ENCODE measurements at regions not wholly inside any gene's neighbourhood (a gene's known extent, or its start where the extent isn't known, plus 50 kb on each side); places are given as distances from the start of the nearest gene placed in this dataset.

DNA sequence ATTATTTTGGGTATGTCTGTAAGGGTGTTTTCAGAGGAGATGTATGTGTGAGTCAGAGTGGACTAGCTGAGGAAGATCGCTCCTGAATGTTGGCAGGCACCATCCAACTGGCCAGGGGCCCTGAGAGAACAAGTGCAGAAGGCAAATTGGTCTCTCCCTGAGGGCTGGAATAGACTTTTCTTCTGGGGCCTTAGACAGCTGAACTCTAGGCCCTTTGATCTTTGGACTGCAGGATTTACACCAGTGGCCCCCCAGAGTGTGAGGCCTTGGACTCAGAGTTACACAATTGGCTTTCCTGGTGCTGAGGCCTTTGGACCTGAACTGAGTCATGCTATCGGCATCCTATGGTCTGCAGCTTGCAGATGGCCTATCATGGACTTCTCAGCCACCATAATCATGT, 217.2 kb downstream of the REEP3 start:
- TF ChIP-seq EZH2 (IDR thresholded peaks at IDR 0.05; ENCODE audit: borderline replicate concordance, insufficient read depth, low read depth, low read length, poor library complexity, severe bottlenecking) = no peak
- TF ChIP-seq, protein P1, sequence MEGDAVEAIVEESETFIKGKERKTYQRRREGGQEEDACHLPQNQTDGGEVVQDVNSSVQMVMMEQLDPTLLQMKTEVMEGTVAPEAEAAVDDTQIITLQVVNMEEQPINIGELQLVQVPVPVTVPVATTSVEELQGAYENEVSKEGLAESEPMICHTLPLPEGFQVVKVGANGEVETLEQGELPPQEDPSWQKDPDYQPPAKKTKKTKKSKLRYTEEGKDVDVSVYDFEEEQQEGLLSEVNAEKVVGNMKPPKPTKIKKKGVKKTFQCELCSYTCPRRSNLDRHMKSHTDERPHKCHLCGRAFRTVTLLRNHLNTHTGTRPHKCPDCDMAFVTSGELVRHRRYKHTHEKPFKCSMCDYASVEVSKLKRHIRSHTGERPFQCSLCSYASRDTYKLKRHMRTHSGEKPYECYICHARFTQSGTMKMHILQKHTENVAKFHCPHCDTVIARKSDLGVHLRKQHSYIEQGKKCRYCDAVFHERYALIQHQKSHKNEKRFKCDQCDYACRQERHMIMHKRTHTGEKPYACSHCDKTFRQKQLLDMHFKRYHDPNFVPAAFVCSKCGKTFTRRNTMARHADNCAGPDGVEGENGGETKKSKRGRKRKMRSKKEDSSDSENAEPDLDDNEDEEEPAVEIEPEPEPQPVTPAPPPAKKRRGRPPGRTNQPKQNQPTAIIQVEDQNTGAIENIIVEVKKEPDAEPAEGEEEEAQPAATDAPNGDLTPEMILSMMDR (IDR thresholded peaks at IDR 0.05) = no peak
- Histone ChIP-seq H3K4me2 (replicated peaks; ENCODE audit: low read depth, low read length, poor library complexity, severe bottlenecking) (no peak overlapping the region), H3K79me2 (ENCODE audit: control insufficient read depth, insufficient read depth, low read length) (no peaks in the 10 kb centered on the region), H3K4me3 (ENCODE audit: control extremely low read depth in 1 of 5, extremely low read depth in 1 of 5, insufficient read depth in 1 of 5, low read depth in 2 of 5, low read length in 4 of 5) (no peak overlapping the region), H3K27me3 (replicated peaks in 1 of 4; ENCODE audit: control extremely low read depth in 1 of 4, control insufficient read depth in 3 of 4, insufficient read depth in 4 of 4, low read length in 3 of 4) (no peaks in the 10 kb centered on the region), H3K4me1 (ENCODE audit: control insufficient read depth in 2 of 2, insufficient read depth in 2 of 2, low read length in 2 of 2) (no peaks in the 10 kb centered on the region), H3K36me3 (replicated peaks in 1 of 2; ENCODE audit: control extremely low read depth in 1 of 2, control insufficient read depth in 1 of 2, extremely low read depth in 1 of 2, insufficient read depth in 2 of 2, low read length in 1 of 2) (no peaks in the 10 kb centered on the region), H4K20me1 (ENCODE audit: control insufficient read depth, insufficient read depth, low read length, poor library complexity, severe bottlenecking) (no peaks in the 10 kb centered on the region), H3K9me3 (ENCODE audit: control extremely low read depth in 1 of 3, control insufficient read depth in 2 of 3, insufficient read depth in 1 of 3, low read length in 2 of 3) (no peaks in the 10 kb centered on the region), H3K27ac (ENCODE audit: low read length in 2 of 2) (no peak overlapping the region), H2AFZ (ENCODE audit: insufficient read depth, low read depth, low read length, poor library complexity, severe bottlenecking) (no peak overlapping the region), H3K9ac (ENCODE audit: low read length) (no peak overlapping the region)
- no peaks in the 10 kb centered on the region for H3K9me3 Mint-ChIP-seq (ENCODE audit: insufficient read depth)
- H3K27me3 Mint-ChIP-seq = peaks cover 12% of the 10 kb centered on the region
- DNase-seq (no peak), ATAC-seq (ENCODE audit: low read depth) (no peak)
- H3K4me3 Mint-ChIP-seq = no peak overlapping the region
- H3K4me1 Mint-ChIP-seq = no peaks in the 10 kb centered on the region
- POLR2A ChIA-PET = no interaction called here
- H3K27ac Mint-ChIP-seq = no peak overlapping the region
- 100% methylated on average over 2 of the region's 2 CpGs for WGBS (ENCODE audit: insufficient coverage)
- intact Hi-C loops (cut with micrococcal nuclease) = no loop called here
- CTCF ChIA-PET = no interaction called here

DNA sequence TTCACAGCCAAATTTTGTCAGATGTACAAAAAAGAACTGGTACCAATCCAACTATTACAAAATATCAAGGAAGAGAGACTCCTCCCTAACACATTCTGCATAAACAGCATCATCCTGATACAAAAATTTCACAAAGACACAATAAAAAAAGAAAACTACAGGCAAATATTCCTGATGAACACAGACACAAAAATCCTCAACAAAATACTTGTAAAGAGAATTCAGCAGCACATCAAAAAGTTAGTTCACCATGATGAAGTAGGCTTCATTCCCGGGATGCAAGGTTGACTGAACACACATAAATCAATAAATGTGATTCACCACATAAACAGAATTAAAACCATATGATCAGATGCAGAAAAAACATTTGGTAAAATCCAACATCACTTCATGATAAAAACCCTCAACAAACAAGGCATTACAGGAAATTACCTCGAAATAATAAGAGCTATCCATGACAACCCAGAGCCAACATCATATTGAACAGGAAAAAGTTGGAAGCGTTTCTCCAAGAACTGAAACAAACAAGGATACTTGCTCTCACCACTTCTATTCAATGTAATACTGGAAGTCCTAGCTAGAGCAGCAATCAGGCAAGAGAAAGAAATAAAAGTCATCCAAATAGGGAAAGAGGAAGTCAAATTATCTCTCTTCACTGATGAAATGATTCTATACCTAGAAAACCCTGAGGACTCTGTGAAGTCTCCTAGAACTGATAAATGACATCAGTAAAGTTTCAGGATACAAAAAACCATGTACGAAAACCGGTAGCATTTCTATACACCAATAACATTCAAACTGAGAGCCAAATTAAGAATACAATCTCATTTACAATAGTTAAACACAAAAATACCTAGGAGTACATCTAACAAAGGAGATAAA, 223.1 kb downstream of the REEP3 start:
- H3K4me1 ChIP-seq (ENCODE audit: control insufficient read depth in 2 of 2, insufficient read depth in 2 of 2, low read length in 2 of 2) = no peaks in the 10 kb centered on the region
- no peaks in the 10 kb centered on the region for H3K27me3 ChIP-seq (replicated peaks in 1 of 4; ENCODE audit: control extremely low read depth in 1 of 4, control insufficient read depth in 3 of 4, insufficient read depth in 4 of 4, low read length in 3 of 4)
- no peak for DNase-seq
- intact Hi-C loops (cut with micrococcal nuclease) = no loop called here
- 100% methylated on average over 1 of the region's 5 CpGs for WGBS (ENCODE audit: insufficient coverage)
- H3K9me3 ChIP-seq (ENCODE audit: control extremely low read depth in 1 of 3, control insufficient read depth in 2 of 3, insufficient read depth in 1 of 3, low read length in 2 of 3) = no peaks in the 10 kb centered on the region
- ChIA-PET CTCF (no interaction called here), POLR2A (no interaction called here)
- H3K4me3 Mint-ChIP-seq = no peak overlapping the region
- H3K4me1 Mint-ChIP-seq = no peaks in the 10 kb centered on the region
- no peak overlapping the region for H3K27ac Mint-ChIP-seq
- no peak overlapping the region for H3K4me3 ChIP-seq (ENCODE audit: control extremely low read depth in 1 of 5, extremely low read depth in 1 of 5, insufficient read depth in 1 of 5, low read depth in 2 of 5, low read length in 4 of 5)
- no peaks in the 10 kb centered on the region for H4K20me1 ChIP-seq (ENCODE audit: control insufficient read depth, insufficient read depth, low read length, poor library complexity, severe bottlenecking)
- no peaks in the 10 kb centered on the region for H3K9me3 Mint-ChIP-seq (ENCODE audit: insufficient read depth)
- H3K79me2 ChIP-seq (ENCODE audit: control insufficient read depth, insufficient read depth, low read length) = no peaks in the 10 kb centered on the region
- no peaks in the 10 kb centered on the region for H3K36me3 ChIP-seq (replicated peaks in 1 of 2; ENCODE audit: control extremely low read depth in 1 of 2, control insufficient read depth in 1 of 2, extremely low read depth in 1 of 2, insufficient read depth in 2 of 2, low read length in 1 of 2)
- peaks cover 10% of the 10 kb centered on the region for H3K27me3 Mint-ChIP-seq
- no peak overlapping the region for H3K4me2 ChIP-seq (replicated peaks; ENCODE audit: low read depth, low read length, poor library complexity, severe bottlenecking)
- no peak for ATAC-seq (ENCODE audit: low read depth)
- no peak overlapping the region for H3K9ac ChIP-seq (ENCODE audit: low read length)
- TF ChIP-seq, protein P1 (IDR thresholded peaks at IDR 0.05) = no peak
- TF ChIP-seq EZH2 (IDR thresholded peaks at IDR 0.05; ENCODE audit: borderline replicate concordance, insufficient read depth, low read depth, low read length, poor library complexity, severe bottlenecking) = no peak
- no peak overlapping the region for H3K27ac ChIP-seq (ENCODE audit: low read length in 2 of 2)
- H2AFZ ChIP-seq (ENCODE audit: insufficient read depth, low read depth, low read length, poor library complexity, severe bottlenecking) = no peak overlapping the region

All from B cell (primary cell).